ENCODE measurements at regions not wholly inside any gene's neighbourhood (a gene's known extent, or its start where the extent isn't known, plus 50 kb on each side); places are given as distances from the start of the nearest gene placed in this dataset.

DNA sequence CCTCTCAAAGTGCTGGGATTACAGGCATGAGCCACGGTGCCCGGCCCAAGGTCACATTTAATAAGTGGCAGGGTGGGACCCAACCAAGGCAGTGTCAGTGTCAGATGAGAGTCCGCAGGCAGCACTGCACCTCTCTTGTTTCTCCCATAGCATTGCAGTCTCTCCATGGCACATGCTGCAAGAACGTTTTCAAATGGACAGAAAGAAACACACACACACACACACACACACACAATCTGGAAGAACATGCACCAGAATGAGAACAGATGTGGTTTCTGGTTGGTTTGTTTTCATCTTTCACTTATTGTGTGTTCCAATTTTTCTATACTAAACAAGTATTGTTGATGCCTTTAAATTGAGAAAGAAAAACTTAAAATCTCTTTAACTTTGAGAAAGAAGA is 126.5 kb downstream of the SYF2 start:
- TF ChIP-seq, protein P1, sequence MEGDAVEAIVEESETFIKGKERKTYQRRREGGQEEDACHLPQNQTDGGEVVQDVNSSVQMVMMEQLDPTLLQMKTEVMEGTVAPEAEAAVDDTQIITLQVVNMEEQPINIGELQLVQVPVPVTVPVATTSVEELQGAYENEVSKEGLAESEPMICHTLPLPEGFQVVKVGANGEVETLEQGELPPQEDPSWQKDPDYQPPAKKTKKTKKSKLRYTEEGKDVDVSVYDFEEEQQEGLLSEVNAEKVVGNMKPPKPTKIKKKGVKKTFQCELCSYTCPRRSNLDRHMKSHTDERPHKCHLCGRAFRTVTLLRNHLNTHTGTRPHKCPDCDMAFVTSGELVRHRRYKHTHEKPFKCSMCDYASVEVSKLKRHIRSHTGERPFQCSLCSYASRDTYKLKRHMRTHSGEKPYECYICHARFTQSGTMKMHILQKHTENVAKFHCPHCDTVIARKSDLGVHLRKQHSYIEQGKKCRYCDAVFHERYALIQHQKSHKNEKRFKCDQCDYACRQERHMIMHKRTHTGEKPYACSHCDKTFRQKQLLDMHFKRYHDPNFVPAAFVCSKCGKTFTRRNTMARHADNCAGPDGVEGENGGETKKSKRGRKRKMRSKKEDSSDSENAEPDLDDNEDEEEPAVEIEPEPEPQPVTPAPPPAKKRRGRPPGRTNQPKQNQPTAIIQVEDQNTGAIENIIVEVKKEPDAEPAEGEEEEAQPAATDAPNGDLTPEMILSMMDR (IDR thresholded peaks at IDR 0.05): no peak
- TF ChIP-seq EZH2 (IDR thresholded peaks at IDR 0.05; ENCODE audit: borderline replicate concordance, insufficient read depth, low read depth, low read length, poor library complexity, severe bottlenecking): no peak
